ENCODE measurements at regions not wholly inside any gene's neighbourhood (a gene's known extent, or its start where the extent isn't known, plus 50 kb on each side); places are given as distances from the start of the nearest gene placed in this dataset.

- TF ChIP-seq POLR2AphosphoS5 (IDR thresholded peaks at IDR 0.05; ENCODE audit: borderline replicate concordance, low read depth, low read length) (no peak), EZH2 (IDR thresholded peaks at IDR 0.05) (no peak), FOXP2 (optimal IDR thresholded peaks at IDR 0.05; ENCODE audit: control extremely low read depth, extremely low read length, insufficient read depth) (no peak)
Measured at GRCh38 chr16:79998143-79998542, 397.6 kb upstream of the MAF start.
